ENCODE measurements at regions not wholly inside any gene's neighbourhood (a gene's known extent, or its start where the extent isn't known, plus 50 kb on each side); places are given as distances from the start of the nearest gene placed in this dataset.

GRCh38 chr5:135248801-135249231 lies 150.2 kb downstream of the MACROH2A1 start:
- DNase-seq (ENCODE audit: low spot score), result no peak

GRCh38 chr5:135246923-135247795 lies 151.9 kb downstream of the MACROH2A1 start:
- DNase-seq (ENCODE audit: low spot score), result peak; percentile 95

GRCh38 chr5:135246605-135246922 lies 152.5 kb downstream of the MACROH2A1 start:
- no peak for DNase-seq (ENCODE audit: low spot score)

DNA sequence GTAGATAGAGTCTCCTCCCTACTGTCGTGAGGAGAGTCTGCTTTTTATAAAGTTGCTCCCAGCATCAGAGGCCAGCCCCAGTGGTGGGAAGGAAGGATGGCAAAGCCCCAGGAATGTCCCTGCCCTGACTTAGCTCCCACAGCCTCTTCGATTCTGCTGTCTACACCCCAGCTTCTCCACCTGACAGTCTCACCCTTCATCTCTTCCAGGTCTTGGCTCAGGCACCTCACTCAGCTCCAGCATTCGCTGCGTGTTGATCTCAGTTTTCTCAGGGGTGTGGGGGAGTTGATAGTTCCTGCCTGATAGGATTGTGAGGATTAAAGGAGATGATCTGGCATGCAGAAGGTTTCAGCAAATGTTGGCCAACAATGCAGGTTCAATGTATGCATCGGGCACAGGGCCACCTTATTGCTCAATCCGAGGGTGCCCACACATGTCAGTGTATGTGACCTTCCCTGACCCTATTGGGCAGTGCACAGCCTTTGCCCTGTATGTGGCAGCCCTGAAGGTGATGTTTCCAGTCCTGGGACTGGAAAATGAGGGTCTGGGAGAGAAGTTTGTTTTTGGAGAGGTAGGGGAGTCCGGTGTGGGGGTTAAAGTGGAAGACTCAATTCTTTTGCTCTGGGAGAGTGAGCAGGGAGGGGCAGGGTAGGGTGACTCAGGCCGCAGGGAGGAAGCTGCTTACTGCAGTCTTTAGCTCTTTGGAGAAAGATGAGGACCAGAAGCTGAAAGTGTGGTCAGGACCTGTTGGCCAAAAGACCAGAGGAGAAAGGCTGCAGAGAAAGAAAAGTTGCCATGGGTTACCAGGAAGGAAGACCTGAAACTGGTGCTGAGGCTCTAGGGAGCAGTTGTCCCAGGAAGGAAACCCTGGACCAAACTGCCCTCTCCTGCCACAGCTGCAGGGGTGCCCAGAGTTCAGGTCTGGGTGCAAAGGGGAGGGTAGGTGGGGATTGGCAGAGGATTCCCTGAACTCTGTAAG lies 153.2 kb downstream of the MACROH2A1 start:
- peak; percentile 76 for DNase-seq (ENCODE audit: low spot score)

DNA sequence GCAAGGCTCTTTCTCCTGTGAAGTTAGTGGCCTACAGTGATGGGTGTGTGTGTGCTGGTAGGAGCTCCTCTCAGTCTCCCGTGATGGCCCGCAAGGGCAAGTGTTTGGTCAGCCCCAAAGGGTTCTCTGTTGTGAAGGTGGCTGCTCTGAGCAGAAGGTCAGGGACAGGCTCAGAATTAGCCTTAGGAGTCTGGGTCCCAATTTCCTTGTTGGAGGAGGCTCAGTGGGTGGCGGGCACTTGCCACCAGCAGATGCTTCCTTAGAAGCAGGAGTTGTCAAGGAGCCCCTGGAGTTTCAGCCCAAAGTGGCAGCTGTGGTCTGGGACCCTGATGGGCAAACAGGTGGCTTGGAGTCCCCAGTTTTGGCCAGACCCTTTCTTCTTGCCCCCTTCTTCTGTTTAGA lies 154.4 kb downstream of the MACROH2A1 start:
- no peak for DNase-seq (ENCODE audit: low spot score)

DNA sequence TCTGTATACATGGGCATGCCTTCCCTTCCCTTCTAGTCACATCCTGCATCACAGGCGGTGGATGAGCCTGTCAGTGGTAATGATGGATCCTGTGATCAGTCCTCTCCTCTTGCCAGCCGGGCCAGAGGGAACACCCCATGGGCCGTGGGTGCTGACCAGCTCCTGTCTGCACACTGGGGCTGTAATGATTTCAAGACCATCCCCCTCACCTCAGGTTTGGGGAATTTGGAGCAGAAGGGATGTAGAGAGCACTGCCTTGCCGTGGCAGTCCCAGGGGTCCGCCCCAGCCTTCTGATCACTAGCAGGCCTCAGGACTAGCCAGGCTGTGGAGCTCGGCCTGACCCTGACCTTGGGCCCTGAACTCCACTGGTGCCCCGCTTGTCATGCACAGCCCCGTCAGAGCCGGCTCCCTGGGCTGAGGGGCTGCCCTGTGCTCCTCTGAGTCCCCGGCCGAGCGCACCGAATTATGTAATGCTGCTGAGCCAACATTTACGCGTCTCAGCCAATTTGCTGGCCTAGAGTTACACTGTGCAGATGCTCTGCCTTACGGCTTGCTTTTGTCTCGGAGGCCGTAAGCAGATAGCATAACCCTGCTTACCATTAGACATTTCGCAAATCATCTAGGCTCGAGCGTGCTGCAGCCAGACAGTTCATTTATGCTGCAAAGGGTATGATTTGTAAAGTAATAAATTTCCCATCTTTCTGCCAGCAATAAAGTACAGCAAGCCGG lies 155.3 kb downstream of the MACROH2A1 start:
- DNase-seq (ENCODE audit: low spot score), result peak; percentile 98

GRCh38 chr5:135242866-135243555 lies 156.0 kb downstream of the MACROH2A1 start:
- peak; percentile 61 for DNase-seq (ENCODE audit: low spot score)

DNA sequence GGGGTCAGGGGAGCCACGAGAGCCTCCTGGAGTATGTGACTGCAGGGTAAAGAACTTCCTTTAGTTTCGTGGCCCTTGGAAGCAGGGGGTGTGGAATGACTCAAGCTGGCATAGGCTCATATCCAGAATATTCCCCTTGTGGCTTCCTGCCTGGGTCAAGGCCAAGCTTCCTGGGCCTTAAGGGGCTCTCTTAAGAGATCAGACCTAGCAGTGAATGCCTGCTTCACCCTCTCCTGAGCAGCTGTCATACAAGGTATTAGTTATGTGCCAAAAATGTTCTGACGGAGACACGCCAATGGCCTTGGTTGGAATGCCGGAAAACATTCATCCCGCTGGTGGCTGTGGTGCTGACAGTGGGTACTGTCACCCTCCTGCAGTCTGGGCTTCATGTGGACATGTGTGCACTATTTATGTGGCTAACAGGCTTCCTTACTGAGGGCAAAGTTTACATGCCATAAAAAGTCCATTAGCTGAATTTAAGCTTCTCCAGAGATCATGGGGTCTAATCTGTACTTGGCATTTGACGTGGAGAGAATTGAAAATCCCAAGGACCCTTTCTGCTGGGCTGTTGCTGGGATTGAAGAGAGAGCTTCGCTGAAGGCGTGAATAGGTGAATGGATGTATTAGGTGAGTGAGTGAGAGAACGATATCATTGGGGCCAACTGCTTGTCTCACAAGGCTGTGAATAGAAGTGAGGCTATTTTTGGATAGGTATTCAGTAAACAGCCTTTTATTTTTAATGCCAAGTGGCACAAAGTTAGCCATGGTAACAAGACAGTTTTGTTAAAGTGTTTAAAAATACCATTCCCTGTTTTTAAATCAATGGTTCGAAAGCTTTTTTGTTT lies 156.8 kb downstream of the MACROH2A1 start:
- DNase-seq (ENCODE audit: low spot score), result peak; percentile 37

DNA sequence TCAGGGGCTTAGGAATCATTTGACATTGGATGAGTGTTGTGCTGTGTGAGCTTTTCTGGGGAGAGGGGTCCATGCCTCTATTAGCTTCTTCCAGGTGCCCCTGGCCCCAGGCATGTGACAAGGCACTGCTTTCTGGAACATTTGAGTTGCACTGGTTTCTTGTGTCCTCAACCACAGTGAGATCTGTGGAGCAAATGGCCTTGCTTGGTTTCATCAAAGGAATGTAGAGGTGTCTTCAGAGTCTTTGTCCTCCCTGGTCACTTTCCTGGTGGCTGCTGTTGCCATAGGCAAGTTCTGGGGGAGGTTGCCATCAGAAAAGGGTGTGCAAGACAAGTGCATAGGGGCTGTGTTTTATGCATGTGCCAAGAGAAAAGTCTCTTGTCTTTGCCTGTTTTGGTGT lies 157.5 kb downstream of the MACROH2A1 start:
- DNase-seq (ENCODE audit: low spot score), result no peak

DNA sequence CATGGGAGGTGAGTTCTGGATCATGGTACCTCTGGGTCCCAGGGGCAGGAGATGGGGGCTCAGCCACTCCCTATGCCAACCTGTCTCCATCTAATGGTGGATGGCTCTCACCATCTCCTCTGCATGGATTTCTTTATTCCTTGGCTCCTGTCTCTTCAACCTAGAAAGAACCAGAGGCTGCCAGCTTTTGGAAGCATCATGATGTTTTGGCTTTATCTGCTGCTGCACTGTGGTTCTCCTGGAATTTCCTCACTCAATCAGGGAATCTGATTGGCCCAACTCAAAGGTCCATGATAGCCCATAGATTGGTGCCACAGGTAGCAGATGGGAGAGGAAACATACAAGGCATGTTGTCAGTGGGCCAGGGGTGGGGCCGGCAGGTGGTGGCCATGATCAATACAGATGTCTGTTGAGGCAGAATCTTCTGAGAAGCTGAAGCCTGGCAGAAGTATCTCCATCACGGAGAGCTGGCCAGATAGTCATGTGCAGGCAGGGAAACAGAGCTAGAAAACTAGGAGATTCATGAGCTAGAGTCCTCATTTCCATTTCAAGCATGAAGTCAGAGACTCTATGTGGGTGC lies 158.2 kb downstream of the MACROH2A1 start:
- DNase-seq (ENCODE audit: low spot score), result no peak

DNA sequence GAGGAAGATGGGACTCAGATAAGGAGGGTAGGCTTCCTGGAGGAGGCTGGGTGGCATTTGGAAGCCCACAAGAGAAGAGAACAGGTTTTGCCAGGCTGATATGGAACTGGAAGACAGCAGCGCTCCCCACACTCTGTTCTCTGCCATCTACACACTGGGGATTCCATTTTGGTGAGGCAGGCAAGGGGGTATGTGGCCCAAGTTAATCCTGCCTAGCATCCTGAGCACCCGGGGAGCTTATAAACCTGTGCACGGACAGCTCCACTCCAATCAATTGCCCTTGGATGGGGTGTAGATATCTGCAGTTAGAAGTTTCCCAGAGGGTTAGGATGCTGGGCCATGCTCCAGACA lies 158.8 kb downstream of the MACROH2A1 start:
- DNase-seq (ENCODE audit: low spot score), result no peak

DNA sequence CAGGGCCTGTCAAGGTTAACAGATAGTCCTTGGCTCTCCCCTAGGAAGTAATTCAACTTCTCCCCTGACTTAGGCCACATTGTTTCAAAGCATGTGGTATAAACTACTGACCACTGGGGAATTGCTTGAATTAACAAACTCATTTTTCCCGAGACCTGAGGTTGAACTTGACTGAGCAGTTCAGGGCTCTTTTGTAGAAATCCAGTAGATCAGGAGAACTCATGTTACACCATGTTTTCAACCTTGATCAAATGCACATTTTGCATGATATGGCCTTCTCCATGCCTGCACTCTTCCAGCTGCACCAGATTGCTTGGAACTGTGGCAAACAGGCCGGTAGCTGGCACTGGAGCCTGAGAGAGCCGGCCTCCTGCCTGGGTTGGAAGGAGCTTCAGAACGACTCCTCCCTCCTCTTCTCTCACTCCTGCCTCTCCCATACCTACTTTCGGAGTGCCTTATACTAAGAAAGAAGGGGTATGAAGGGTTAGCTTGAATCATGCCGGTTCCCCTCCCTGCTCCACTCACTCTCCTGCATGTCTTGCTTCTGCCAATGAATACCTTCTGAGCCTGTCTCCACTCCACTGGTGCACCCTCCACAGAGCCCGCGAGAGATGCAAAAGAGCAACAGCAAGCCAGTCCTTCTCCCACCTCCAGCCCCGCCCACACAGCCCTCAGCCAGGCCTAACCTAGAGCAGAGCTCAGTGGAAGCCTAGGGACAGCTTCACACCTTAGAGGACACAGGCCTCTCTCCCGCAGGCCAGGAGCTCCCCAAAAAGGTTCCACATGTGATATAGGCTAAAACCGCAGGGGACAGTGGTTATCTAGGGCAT lies 159.4 kb downstream of the MACROH2A1 start:
- peak; percentile 44 for DNase-seq (ENCODE audit: low spot score)

DNA sequence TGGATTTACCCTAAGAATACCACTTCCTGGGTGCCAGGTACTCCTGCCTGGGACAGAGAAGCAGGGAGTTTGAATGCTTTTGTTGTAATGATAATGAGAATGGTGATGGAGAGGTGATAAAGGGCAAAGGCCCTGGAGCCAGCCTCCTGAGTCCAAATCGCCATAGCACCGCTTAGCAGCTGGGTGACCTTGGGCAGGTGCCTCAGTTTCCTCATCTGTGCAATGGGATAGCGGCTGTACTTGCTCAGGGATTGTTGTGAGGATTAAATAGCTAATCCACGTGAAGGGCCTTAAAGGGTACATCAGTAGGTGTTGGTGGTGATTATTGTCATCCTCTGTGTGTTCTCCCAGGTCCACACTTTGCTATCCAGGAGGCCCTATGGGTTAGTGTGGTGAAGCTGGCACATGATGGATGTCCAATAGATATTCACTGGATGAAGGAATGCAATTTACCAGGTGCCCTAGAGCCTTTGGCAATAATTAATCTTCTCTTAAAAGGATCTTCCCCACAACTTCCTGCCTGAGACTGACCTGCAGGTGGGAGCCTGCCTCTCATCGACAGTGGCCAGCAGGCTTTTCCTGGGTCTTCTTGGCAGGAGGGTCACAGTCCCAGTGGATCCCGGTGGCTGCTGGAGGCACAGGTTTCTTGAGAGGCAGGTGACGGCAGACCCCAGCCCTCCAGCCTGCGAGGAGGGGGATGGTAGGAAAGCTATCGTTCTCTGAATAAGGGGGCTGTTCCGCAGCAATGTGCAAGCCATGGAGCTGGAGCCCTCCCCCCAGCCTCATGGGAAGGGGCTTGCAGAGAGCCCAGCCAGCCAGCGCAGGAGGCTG lies 160.2 kb downstream of the MACROH2A1 start:
- DNase-seq (ENCODE audit: low spot score), result no peak

DNA sequence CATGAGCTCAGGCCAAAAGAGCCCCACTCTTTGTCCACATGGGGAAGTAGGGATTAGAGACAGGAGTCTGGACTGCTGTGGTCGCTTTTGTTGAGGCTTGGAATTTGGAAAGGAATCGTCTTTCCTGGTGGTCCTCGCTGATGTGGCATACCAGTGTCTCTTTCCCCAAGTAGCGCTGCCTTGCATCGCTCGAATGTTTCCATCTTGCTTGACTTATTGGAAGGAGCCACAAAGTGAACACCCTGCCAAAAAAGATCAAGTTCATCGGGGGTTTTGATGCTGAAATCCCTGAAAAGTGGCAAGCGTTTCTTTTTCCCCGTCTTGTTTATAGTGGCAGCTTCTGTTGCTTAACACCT lies 161.3 kb downstream of the MACROH2A1 start:
- no peak for DNase-seq (ENCODE audit: low spot score)

- DNase-seq (ENCODE audit: low spot score), result peak; percentile 67
Observed at GRCh38 chr5:135236908-135237747, 161.9 kb downstream of the MACROH2A1 start.

- peak; percentile 42 for DNase-seq (ENCODE audit: low spot score)
Observed at GRCh38 chr5:135236228-135236907, 162.7 kb downstream of the MACROH2A1 start.
